ENCODE measurements at regions not wholly inside any gene's neighbourhood (a gene's known extent, or its start where the extent isn't known, plus 50 kb on each side); places are given as distances from the start of the nearest gene placed in this dataset.

DNA sequence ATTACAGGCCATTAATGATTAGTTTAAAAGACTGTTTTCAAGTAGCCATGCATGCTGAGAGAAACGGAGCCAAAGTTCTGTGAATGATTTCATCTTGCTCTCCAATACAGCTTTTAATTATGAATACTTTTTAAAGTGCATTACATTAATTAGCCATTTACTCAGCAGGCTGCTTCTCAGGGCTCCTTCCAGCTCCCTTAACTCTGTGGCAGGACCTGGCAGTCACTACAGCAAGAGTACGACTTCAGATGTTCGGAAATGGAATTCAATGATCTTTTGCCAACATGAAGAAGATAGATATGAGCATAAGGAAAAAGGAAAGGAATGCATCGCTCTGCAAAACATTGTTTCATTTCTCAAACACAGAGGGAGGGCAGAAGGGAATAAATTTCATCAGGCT lies 987.2 kb downstream of the PDHA2 start:
- no peaks in the 10 kb centered on the region for H3K27me3 Mint-ChIP-seq (ENCODE audit: unreplicated experiment)
- no peaks in the 10 kb centered on the region for H3K9me3 Mint-ChIP-seq (ENCODE audit: unreplicated experiment)
- no peak overlapping the region for H3K27ac Mint-ChIP-seq (ENCODE audit: unreplicated experiment)

DNA sequence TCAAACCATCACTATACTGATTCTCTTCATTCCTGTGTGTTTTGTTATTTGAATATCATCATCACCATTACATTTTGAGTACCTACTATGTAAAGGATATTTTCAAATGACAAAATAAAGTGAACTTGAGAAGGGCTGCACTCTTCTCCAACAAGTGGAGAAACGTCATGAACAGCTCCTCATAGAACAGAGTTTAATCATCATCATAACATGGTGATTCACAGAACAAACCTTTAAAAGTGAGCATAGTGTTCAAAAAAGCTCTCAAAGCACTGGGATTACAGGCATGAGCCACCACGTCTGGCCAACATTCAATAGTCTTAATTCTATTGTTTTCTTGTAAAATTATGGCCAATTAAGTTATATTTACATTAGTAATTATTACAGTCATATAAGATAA lies 993.9 kb downstream of the PDHA2 start:
- Mint-ChIP-seq H3K27ac (ENCODE audit: unreplicated experiment) (no peak overlapping the region), H3K9me3 (ENCODE audit: unreplicated experiment) (no peaks in the 10 kb centered on the region), H3K4me1 (ENCODE audit: low read depth, unreplicated experiment) (no peaks in the 10 kb centered on the region), H3K36me3 (ENCODE audit: unreplicated experiment) (no peaks in the 10 kb centered on the region), H3K4me3 (ENCODE audit: unreplicated experiment) (no peak overlapping the region), H3K27me3 (ENCODE audit: unreplicated experiment) (no peaks in the 10 kb centered on the region)
- DNase-seq = no peak
- TF ChIP-seq, protein P1, sequence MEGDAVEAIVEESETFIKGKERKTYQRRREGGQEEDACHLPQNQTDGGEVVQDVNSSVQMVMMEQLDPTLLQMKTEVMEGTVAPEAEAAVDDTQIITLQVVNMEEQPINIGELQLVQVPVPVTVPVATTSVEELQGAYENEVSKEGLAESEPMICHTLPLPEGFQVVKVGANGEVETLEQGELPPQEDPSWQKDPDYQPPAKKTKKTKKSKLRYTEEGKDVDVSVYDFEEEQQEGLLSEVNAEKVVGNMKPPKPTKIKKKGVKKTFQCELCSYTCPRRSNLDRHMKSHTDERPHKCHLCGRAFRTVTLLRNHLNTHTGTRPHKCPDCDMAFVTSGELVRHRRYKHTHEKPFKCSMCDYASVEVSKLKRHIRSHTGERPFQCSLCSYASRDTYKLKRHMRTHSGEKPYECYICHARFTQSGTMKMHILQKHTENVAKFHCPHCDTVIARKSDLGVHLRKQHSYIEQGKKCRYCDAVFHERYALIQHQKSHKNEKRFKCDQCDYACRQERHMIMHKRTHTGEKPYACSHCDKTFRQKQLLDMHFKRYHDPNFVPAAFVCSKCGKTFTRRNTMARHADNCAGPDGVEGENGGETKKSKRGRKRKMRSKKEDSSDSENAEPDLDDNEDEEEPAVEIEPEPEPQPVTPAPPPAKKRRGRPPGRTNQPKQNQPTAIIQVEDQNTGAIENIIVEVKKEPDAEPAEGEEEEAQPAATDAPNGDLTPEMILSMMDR (IDR thresholded peaks at IDR 0.05; ENCODE audit: partially characterized antibody, unreplicated experiment) = no peak

More for the DNA sequence above, 987.2 kb downstream of the PDHA2 start:
- H3K4me1 Mint-ChIP-seq (ENCODE audit: low read depth, unreplicated experiment) = no peaks in the 10 kb centered on the region
- DNase-seq = no peak
- no peaks in the 10 kb centered on the region for H3K36me3 Mint-ChIP-seq (ENCODE audit: unreplicated experiment)
- TF ChIP-seq, protein P1 (IDR thresholded peaks at IDR 0.05; ENCODE audit: partially characterized antibody, unreplicated experiment) = no peak
- H3K4me3 Mint-ChIP-seq (ENCODE audit: unreplicated experiment) = no peak overlapping the region

DNA sequence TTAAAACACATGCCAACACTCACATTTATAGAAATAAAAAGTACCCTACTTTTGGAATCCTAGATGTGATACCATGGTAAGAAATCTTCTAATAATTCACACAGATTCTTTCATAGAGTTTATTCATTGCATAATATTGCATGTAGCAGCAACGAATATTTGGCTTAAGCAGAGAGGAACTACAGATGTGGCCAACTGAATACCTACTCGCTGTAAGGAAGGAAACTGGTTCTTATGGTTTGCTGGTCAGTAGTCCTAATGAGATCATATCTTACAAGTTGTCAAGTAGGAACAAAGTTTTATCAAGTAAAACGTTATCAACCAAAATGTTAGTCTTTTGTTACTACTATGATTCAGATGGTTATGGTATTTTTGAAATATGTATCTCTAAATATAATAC lies 996.1 kb downstream of the PDHA2 start:
- Mint-ChIP-seq H3K36me3 (ENCODE audit: unreplicated experiment) (no peaks in the 10 kb centered on the region), H3K27me3 (ENCODE audit: unreplicated experiment) (no peaks in the 10 kb centered on the region), H3K9me3 (ENCODE audit: unreplicated experiment) (no peaks in the 10 kb centered on the region), H3K4me3 (ENCODE audit: unreplicated experiment) (no peak overlapping the region), H3K27ac (ENCODE audit: unreplicated experiment) (no peak overlapping the region), H3K4me1 (ENCODE audit: low read depth, unreplicated experiment) (no peaks in the 10 kb centered on the region)
- TF ChIP-seq, protein P1 (IDR thresholded peaks at IDR 0.05; ENCODE audit: partially characterized antibody, unreplicated experiment) = no peak
- DNase-seq = no peak

GRCh38 chr4:96839441-96839840 lies 999.5 kb downstream of the PDHA2 start:
- no peaks in the 10 kb centered on the region for H3K9me3 Mint-ChIP-seq (ENCODE audit: unreplicated experiment)
- TF ChIP-seq, protein P1 (IDR thresholded peaks at IDR 0.05; ENCODE audit: partially characterized antibody, unreplicated experiment) = no peak

DNA sequence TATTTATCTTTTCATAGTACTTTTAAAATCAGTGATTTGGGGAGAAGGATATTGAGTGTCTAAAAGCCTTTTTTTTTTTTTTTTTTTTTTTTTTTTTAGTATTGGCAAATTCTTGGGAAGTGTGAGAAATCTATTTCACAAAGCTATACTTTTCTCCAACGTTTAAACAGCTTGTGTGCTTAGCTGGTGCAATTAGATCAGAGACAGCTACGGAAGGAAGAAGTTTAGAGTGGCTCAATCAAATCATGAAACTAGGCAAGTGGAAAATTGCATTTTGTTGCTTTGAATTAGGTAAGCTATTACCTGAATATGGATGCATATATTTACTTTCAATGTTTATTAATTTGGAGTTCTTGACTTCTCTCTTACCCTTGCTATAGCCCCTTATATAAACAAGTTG lies 1001.9 kb downstream of the PDHA2 start:
- H3K27me3 Mint-ChIP-seq (ENCODE audit: unreplicated experiment) = no peaks in the 10 kb centered on the region
- TF ChIP-seq, protein P1 (IDR thresholded peaks at IDR 0.05; ENCODE audit: partially characterized antibody, unreplicated experiment) = no peak
- H3K4me3 Mint-ChIP-seq (ENCODE audit: unreplicated experiment) = no peak overlapping the region
- no peaks in the 10 kb centered on the region for H3K9me3 Mint-ChIP-seq (ENCODE audit: unreplicated experiment)
- H3K36me3 Mint-ChIP-seq (ENCODE audit: unreplicated experiment) = no peaks in the 10 kb centered on the region
- H3K4me1 Mint-ChIP-seq (ENCODE audit: low read depth, unreplicated experiment) = no peaks in the 10 kb centered on the region
- no peak for DNase-seq
- H3K27ac Mint-ChIP-seq (ENCODE audit: unreplicated experiment) = no peak overlapping the region

More at GRCh38 chr4:96839441-96839840, 999.5 kb downstream of the PDHA2 start:
- Mint-ChIP-seq H3K27ac (ENCODE audit: unreplicated experiment) (no peak overlapping the region), H3K36me3 (ENCODE audit: unreplicated experiment) (no peaks in the 10 kb centered on the region), H3K27me3 (ENCODE audit: unreplicated experiment) (no peaks in the 10 kb centered on the region), H3K4me3 (ENCODE audit: unreplicated experiment) (no peak overlapping the region), H3K4me1 (ENCODE audit: low read depth, unreplicated experiment) (no peaks in the 10 kb centered on the region)
- no peak for DNase-seq

All from glutamatergic neuron (in vitro differentiated cells).